ENCODE measurements at regions not wholly inside any gene's neighbourhood (a gene's known extent, or its start where the extent isn't known, plus 50 kb on each side); places are given as distances from the start of the nearest gene placed in this dataset.

DNA sequence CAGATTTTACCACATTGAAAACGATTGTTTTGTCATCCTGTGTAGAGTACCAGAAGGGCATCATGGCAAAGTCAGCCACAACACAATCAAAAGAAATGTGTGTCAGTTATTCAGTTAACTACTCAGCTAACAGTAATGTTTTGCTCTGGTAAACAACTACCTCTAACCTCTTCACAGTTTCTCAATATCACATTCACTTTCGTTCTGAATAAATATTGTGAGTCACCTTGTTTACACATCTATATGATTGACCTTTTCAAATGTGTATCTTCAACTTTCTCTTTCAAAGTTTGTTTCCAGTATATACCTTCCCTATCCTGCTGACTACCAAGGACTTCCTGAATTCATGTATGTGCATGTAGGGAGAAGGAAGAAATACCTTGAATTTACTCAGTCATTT lies 216.6 kb upstream of the UFL1 start:
- Histone ChIP-seq H3K4me3 (replicated peaks in 1 of 2; ENCODE audit: low read depth in 1 of 2, low read length in 2 of 2) (no peak overlapping the region), H4K20me1 (ENCODE audit: insufficient read depth) (no peaks in the 10 kb centered on the region), H3K9me2 (ENCODE audit: insufficient read depth) (no peaks in the 10 kb centered on the region), H3K4me2 (ENCODE audit: low read length) (peak overlapping the region; percentile 37; the same call in 1 of the 2 replicates), H3K79me2 (ENCODE audit: insufficient read depth, low read length) (no peaks in the 10 kb centered on the region), H3K36me3 (ENCODE audit: control insufficient read depth in 1 of 2, insufficient read depth in 2 of 2, low read length in 2 of 2) (no peaks in the 10 kb centered on the region), H3K9ac (ENCODE audit: low read length) (no peak overlapping the region), H3K27me3 (ENCODE audit: insufficient read depth, low read length) (no peaks in the 10 kb centered on the region), H3K27ac (ENCODE audit: low read depth, low read length) (no peak overlapping the region), H3K9me3 (ENCODE audit: control insufficient read depth in 1 of 2, insufficient read depth in 1 of 2, low read depth in 1 of 2, low read length in 2 of 2) (no peaks in the 10 kb centered on the region), H3K4me1 (ENCODE audit: control insufficient read depth in 1 of 2, insufficient read depth in 2 of 2, low read length in 2 of 2) (peaks cover 6 to 20% of the 10 kb centered on the region in 2 experiments; a peak in 3 of 4 replicates), H2AFZ (ENCODE audit: low read depth, low read length, poor library complexity, severe bottlenecking) (peak overlapping the region; percentile 13)
- TF ChIP-seq ELF1 (IDR thresholded peaks at IDR 0.05; ENCODE audit: borderline replicate concordance, low read depth) (no peak), MAX (IDR thresholded peaks at IDR 0.05) (no peak), CEBPB (IDR thresholded peaks at IDR 0.05; ENCODE audit: low read depth) (no peak), EZH2phosphoT487 (IDR thresholded peaks at IDR 0.05; ENCODE audit: borderline replicate concordance) (no peak), YY1 (IDR thresholded peaks at IDR 0.05; ENCODE audit: extremely low read depth, insufficient replicate concordance, low read depth, low read length) (no peak), ZFX (IDR thresholded peaks at IDR 0.05) (no peak), JUND (IDR thresholded peaks at IDR 0.05) (no peak), EZH2 (IDR thresholded peaks at IDR 0.05) (no peak)
- TF ChIP-seq, protein P1, sequence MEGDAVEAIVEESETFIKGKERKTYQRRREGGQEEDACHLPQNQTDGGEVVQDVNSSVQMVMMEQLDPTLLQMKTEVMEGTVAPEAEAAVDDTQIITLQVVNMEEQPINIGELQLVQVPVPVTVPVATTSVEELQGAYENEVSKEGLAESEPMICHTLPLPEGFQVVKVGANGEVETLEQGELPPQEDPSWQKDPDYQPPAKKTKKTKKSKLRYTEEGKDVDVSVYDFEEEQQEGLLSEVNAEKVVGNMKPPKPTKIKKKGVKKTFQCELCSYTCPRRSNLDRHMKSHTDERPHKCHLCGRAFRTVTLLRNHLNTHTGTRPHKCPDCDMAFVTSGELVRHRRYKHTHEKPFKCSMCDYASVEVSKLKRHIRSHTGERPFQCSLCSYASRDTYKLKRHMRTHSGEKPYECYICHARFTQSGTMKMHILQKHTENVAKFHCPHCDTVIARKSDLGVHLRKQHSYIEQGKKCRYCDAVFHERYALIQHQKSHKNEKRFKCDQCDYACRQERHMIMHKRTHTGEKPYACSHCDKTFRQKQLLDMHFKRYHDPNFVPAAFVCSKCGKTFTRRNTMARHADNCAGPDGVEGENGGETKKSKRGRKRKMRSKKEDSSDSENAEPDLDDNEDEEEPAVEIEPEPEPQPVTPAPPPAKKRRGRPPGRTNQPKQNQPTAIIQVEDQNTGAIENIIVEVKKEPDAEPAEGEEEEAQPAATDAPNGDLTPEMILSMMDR (IDR thresholded peaks at IDR 0.05 in 2 of 3, conservative IDR thresholded peaks at IDR 0.05 in 1 of 3; ENCODE audit: borderline replicate concordance in 1 of 3, insufficient read depth in 1 of 3, low read depth in 2 of 3, low read length in 2 of 3), result no peak
- no peak for ATAC-seq
- ChIA-PET CTCF (no interaction called here), RAD21 (ENCODE audit: low non-redundant PET in 1 of 2, low total read pairs in 2 of 2, uncharacterized antibody in 2 of 2, unreplicated experiment in 2 of 2) (no interaction called here), POLR2A (no interaction called here)
- no peak for DNase-seq (ENCODE audit: low read depth, low spot score)
- BruUV-seq (replicated peaks), result no TSS peak
- intact Hi-C loops (cut with micrococcal nuclease), result no loop called here

GRCh38 chr6:96330884-96331283 lies 190.7 kb upstream of the UFL1 start:
- ChIA-PET CTCF (no interaction called here), RAD21 (ENCODE audit: low non-redundant PET in 1 of 2, low total read pairs in 2 of 2, uncharacterized antibody in 2 of 2, unreplicated experiment in 2 of 2) (no interaction called here), POLR2A (no interaction called here)
- Histone ChIP-seq H3K36me3 (ENCODE audit: control insufficient read depth in 1 of 2, insufficient read depth in 2 of 2, low read length in 2 of 2) (no peaks in the 10 kb centered on the region), H3K79me2 (ENCODE audit: insufficient read depth, low read length) (no peaks in the 10 kb centered on the region), H3K4me1 (ENCODE audit: control insufficient read depth in 1 of 2, insufficient read depth in 2 of 2, low read length in 2 of 2) (no peaks in the 10 kb centered on the region), H3K4me3 (replicated peaks in 1 of 2; ENCODE audit: low read depth in 1 of 2, low read length in 2 of 2) (no peak overlapping the region), H3K27ac (ENCODE audit: low read depth, low read length) (no peak overlapping the region), H3K9me2 (ENCODE audit: insufficient read depth) (no peaks in the 10 kb centered on the region), H2AFZ (ENCODE audit: low read depth, low read length, poor library complexity, severe bottlenecking) (no peak overlapping the region), H3K9ac (ENCODE audit: low read length) (no peak overlapping the region), H4K20me1 (ENCODE audit: insufficient read depth) (no peaks in the 10 kb centered on the region), H3K4me2 (ENCODE audit: low read length) (no peak overlapping the region), H3K27me3 (ENCODE audit: insufficient read depth, low read length) (no peaks in the 10 kb centered on the region), H3K9me3 (ENCODE audit: control insufficient read depth in 1 of 2, insufficient read depth in 1 of 2, low read depth in 1 of 2, low read length in 2 of 2) (no peaks in the 10 kb centered on the region)
- intact Hi-C loops (cut with micrococcal nuclease), result no loop called here
- BruUV-seq (replicated peaks), result no TSS peak
- no peak for DNase-seq (ENCODE audit: low read depth, low spot score)
- ATAC-seq, result no peak
- TF ChIP-seq EZH2phosphoT487 (IDR thresholded peaks at IDR 0.05; ENCODE audit: borderline replicate concordance) (no peak), CEBPB (IDR thresholded peaks at IDR 0.05; ENCODE audit: low read depth) (no peak), SIN3A (IDR thresholded peaks at IDR 0.05; ENCODE audit: low read depth) (no peak), ZFX (IDR thresholded peaks at IDR 0.05) (no peak), RAD21 (IDR thresholded peaks at IDR 0.05; ENCODE audit: low read depth) (no peak), MAX (IDR thresholded peaks at IDR 0.05) (no peak), EGR1 (IDR thresholded peaks at IDR 0.05; ENCODE audit: low read depth) (no peak), YY1 (IDR thresholded peaks at IDR 0.05; ENCODE audit: extremely low read depth, insufficient replicate concordance, low read depth, low read length) (no peak), SP1 (IDR thresholded peaks at IDR 0.05; ENCODE audit: low read depth) (no peak), FOSL1 (IDR thresholded peaks at IDR 0.05; ENCODE audit: low read depth) (no peak), POLR2AphosphoS5 (IDR thresholded peaks at IDR 0.05; ENCODE audit: low read depth, low read length) (no peak), ELF1 (IDR thresholded peaks at IDR 0.05; ENCODE audit: borderline replicate concordance, low read depth) (no peak), CBX3 (IDR thresholded peaks at IDR 0.05; ENCODE audit: low read depth) (no peak), SRF (IDR thresholded peaks at IDR 0.05; ENCODE audit: low read depth) (no peak), POLR2A (IDR thresholded peaks at IDR 0.05; ENCODE audit: borderline replicate concordance, extremely low read depth, insufficient read depth, insufficient read length) (no peak), JUND (IDR thresholded peaks at IDR 0.05) (no peak), EZH2 (IDR thresholded peaks at IDR 0.05) (no peak), ZNF274 (IDR thresholded peaks at IDR 0.05; ENCODE audit: low read depth, low read length) (no peak)
- TF ChIP-seq, protein P2, sequence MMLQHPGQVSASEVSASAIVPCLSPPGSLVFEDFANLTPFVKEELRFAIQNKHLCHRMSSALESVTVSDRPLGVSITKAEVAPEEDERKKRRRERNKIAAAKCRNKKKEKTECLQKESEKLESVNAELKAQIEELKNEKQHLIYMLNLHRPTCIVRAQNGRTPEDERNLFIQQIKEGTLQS (IDR thresholded peaks at IDR 0.05), result no peak
